LNCaP clone FGC (cell line): ENCODE measurements at regions not wholly inside any gene's neighbourhood (a gene's known extent, or its start where the extent isn't known, plus 50 kb on each side); places are given as distances from the start of the nearest gene placed in this dataset.

ENCODE experiments used
- DNase-seq: peaks from one replicate; pipeline ENCODE4 v3.0.0-alpha.2; 2011; ENCODE audit warnings: low read depth
- H3K4me3 ChIP-seq: 2 replicates; pipeline ENCODE4 v1.5.1; 2011; ENCODE audit warnings: mild to moderate bottlenecking, low read depth, low read length, control low read depth
- CTCF ChIP-seq: IDR thresholded peaks from 2 replicates; pipeline ENCODE4 v1.5.1; 2012; ENCODE audit warnings: mild to moderate bottlenecking; ENCODE audit not compliant: control insufficient read depth, insufficient read depth; ENCODE audit errors: extremely low read depth

GRCh38 chr13:34066344-34066743 lies 248.4 kb downstream of the RFC3 start:
- no peak for DNase-seq
- no peak for TF ChIP-seq CTCF
- H3K4me3 ChIP-seq, result no peak overlapping the region

- no peak overlapping the region for H3K4me3 ChIP-seq
- no peak for TF ChIP-seq CTCF
- no peak for DNase-seq
Measured at GRCh38 chr13:34070006-34070405, 252.1 kb downstream of the RFC3 start.

GRCh38 chr13:34070544-34071303 lies 252.8 kb downstream of the RFC3 start:
- TF ChIP-seq CTCF, result no peak

GRCh38 chr13:34076319-34076718 lies 258.4 kb downstream of the RFC3 start:
- TF ChIP-seq CTCF, result no peak
- H3K4me3 ChIP-seq, result no peak overlapping the region
- DNase-seq, result no peak

More at GRCh38 chr13:34070544-34071303, 252.8 kb downstream of the RFC3 start:
- no peak for DNase-seq
- H3K4me3 ChIP-seq, result no peak overlapping the region

DNA sequence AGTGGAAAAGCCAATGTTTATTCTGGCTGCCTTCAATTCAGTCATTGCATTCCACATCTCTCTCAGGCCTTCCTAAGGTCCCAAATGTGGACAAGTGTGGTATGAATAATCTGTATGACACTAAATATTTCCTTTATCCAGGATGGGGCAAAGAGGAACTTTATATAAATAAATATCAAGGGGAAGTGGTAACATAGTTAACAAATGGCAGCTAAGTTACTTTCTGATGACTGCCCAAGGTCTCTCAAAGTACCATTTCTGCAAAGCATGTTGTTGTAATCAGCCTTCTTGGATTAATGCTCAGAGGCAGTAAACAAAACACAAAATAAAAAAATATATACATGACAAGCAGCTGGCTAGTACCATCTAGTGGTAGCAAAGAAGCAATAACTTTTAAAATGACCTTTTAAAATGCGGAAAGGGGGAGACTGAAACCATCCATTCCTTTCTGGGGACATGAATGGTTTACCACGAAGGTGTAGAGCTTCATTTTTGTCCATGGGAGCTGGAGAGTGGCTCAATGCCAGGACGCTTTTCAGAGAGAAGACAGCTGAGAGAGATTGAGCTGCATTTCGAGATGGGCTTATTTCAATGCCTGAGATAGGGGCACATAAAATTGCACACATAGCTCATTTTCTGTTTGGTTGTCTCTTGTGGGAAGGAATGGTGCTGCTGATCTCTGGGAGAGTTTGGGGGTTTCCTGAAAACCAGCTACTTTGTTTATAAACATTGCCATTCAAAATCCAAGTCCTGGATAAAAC lies 259.2 kb downstream of the RFC3 start:
- H3K4me3 ChIP-seq, result no peak overlapping the region
- TF ChIP-seq CTCF, result peak; percentile 53
- DNase-seq, result no peak

DNA sequence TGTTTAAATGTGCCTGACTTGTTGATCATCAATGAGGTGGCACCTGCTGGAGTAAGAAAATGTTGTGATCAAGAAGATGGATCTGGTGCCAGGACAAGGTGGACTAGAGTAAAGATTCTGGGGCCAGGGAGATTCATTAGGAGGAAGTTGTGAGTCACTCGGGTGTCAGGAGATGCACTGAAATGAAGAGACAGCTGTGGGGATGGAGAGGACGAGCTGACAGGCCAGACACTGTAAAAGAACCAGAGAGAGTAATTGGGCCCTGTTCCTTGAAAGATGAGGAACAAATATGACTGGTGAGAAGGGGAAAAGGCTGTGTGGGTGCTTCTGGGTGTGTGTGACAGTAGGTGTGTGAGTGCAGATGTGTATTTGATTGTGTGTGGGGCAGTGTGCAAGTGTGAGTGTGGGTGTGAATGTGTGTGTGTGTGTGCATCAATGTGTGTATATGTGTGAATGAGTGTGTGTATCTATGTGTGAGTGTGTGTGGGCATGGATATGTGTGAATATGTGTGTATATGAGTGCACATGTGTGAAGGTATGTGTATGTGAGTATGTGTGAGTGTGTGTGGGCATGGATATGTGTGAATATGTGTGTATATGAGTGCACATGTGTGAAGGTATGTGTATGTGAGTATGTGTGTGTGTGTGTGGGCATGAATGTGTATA lies 260.5 kb downstream of the RFC3 start:
- H3K4me3 ChIP-seq, result no peak overlapping the region
- no peak for TF ChIP-seq CTCF
- DNase-seq, result no peak
